HG03378 (cell line): ENCODE measurements at regions not wholly inside any gene's neighbourhood (a gene's known extent, or its start where the extent isn't known, plus 50 kb on each side); places are given as distances from the start of the nearest gene placed in this dataset.
"Not testable (repeated sequence)": the region's sequence is repeated elsewhere in the genome, so short reads cannot be mapped to it uniquely, and the experiment has no call there.

Source experiments
- ATAC-seq: cut with Tn5 transposase; IDR thresholded peaks from one replicate; pipeline ENCODE4 v1.9.1; 2021; ENCODE audit warnings: mild to moderate bottlenecking, moderate library complexity; ENCODE audit not compliant: unreplicated experiment

GRCh38 chr1:60571811-60572210 is 498.2 kb upstream of the C1orf87 start:
- no peak for ATAC-seq

GRCh38 chr1:60569189-60569588 is 495.6 kb upstream of the C1orf87 start:
- ATAC-seq = no peak

- no peak for ATAC-seq
Observed at GRCh38 chr1:60567256-60567655, 493.7 kb upstream of the C1orf87 start.

- ATAC-seq = no peak
Observed at GRCh38 chr1:60564916-60565750, 491.6 kb upstream of the C1orf87 start.

- ATAC-seq = no peak
Observed at GRCh38 chr1:60563777-60564535, 490.4 kb upstream of the C1orf87 start.

- no peak for ATAC-seq
Observed at GRCh38 chr1:60562740-60563139, 489.2 kb upstream of the C1orf87 start.

- no peak for ATAC-seq
Observed at GRCh38 chr1:60560701-60561100, 487.1 kb upstream of the C1orf87 start.

GRCh38 chr1:60558236-60558635 is 484.7 kb upstream of the C1orf87 start:
- no peak for ATAC-seq

- ATAC-seq = no peak
Observed at GRCh38 chr1:60553730-60554129, 480.2 kb upstream of the C1orf87 start.

- no peak for ATAC-seq
Observed at GRCh38 chr1:60547821-60548220, 474.3 kb upstream of the C1orf87 start.

GRCh38 chr1:60541831-60542532 is 468.4 kb upstream of the C1orf87 start:
- ATAC-seq = no peak

GRCh38 chr1:60540141-60540540 is 466.6 kb upstream of the C1orf87 start:
- no peak for ATAC-seq

- no peak for ATAC-seq
Observed at GRCh38 chr1:60535713-60536112, 462.1 kb upstream of the C1orf87 start.

GRCh38 chr1:60527567-60527966 is 454.0 kb upstream of the C1orf87 start:
- ATAC-seq = no peak

GRCh38 chr1:60516996-60517395 is 443.4 kb upstream of the C1orf87 start:
- no peak for ATAC-seq

GRCh38 chr1:60510162-60510561 is 436.6 kb upstream of the C1orf87 start:
- ATAC-seq = no peak

GRCh38 chr1:60504206-60504840 is 430.8 kb upstream of the C1orf87 start:
- ATAC-seq = no peak

- ATAC-seq = no peak
Observed at GRCh38 chr1:60503266-60503925, 429.8 kb upstream of the C1orf87 start.

GRCh38 chr1:60502506-60502905 is 428.9 kb upstream of the C1orf87 start:
- no peak for ATAC-seq

GRCh38 chr1:60489916-60490480 is 416.4 kb upstream of the C1orf87 start:
- not testable (repeated sequence) for ATAC-seq
